Right kidney (tissue), 1 donor: ENCODE measurements at regions not wholly inside any gene's neighbourhood (a gene's known extent, or its start where the extent isn't known, plus 50 kb on each side); places are given as distances from the start of the nearest gene placed in this dataset.

Experiments used
- DNase-seq: peaks from one replicate; pipeline ENCODE4 v3.0.0-alpha.2; 2016

GRCh38 chr6:141451181-141451510 lies 681.6 kb upstream of the GJE1 start:
- DNase-seq: no peak

- no peak for DNase-seq
These were observed 686.6 kb upstream of the GJE1 start for GRCh38 chr6:141445928-141446628.

- no peak for DNase-seq
These were observed 688.9 kb upstream of the GJE1 start for GRCh38 chr6:141443668-141444289.

- no peak for DNase-seq
These were observed 689.7 kb upstream of the GJE1 start for GRCh38 chr6:141443032-141443431.

- DNase-seq: no peak
These were observed 693.2 kb upstream of the GJE1 start for GRCh38 chr6:141439513-141439912.

GRCh38 chr6:141437685-141438084 lies 695.0 kb upstream of the GJE1 start:
- no peak for DNase-seq

GRCh38 chr6:141437011-141437410 lies 695.7 kb upstream of the GJE1 start:
- no peak for DNase-seq

- DNase-seq: no peak
These were observed 706.2 kb upstream of the GJE1 start for GRCh38 chr6:141426400-141426980.

GRCh38 chr6:141421378-141421777 lies 711.3 kb upstream of the GJE1 start:
- DNase-seq: no peak

GRCh38 chr6:141418076-141418475 lies 714.6 kb upstream of the GJE1 start:
- no peak for DNase-seq

GRCh38 chr6:141415896-141416295 lies 716.8 kb upstream of the GJE1 start:
- DNase-seq: no peak

- DNase-seq: no peak
These were observed 719.5 kb upstream of the GJE1 start for GRCh38 chr6:141413196-141413595.

- no peak for DNase-seq
These were observed 726.0 kb upstream of the GJE1 start for GRCh38 chr6:141406761-141407160.

- DNase-seq: no peak
These were observed 728.9 kb upstream of the GJE1 start for GRCh38 chr6:141403827-141404226.

- no peak for DNase-seq
These were observed 729.6 kb upstream of the GJE1 start for GRCh38 chr6:141403103-141403502.

- DNase-seq: no peak
These were observed 730.2 kb upstream of the GJE1 start for GRCh38 chr6:141402489-141402888.

GRCh38 chr6:141401851-141402250 lies 730.9 kb upstream of the GJE1 start:
- DNase-seq: no peak

GRCh38 chr6:141401168-141401567 lies 731.6 kb upstream of the GJE1 start:
- DNase-seq: no peak

GRCh38 chr6:141398949-141399348 lies 733.8 kb upstream of the GJE1 start:
- no peak for DNase-seq

GRCh38 chr6:141395443-141396008 lies 737.2 kb upstream of the GJE1 start:
- DNase-seq: no peak

- DNase-seq: no peak
These were observed 738.1 kb upstream of the GJE1 start for GRCh38 chr6:141394565-141395051.

GRCh38 chr6:141394125-141394536 lies 738.6 kb upstream of the GJE1 start:
- no peak for DNase-seq

- no peak for DNase-seq
These were observed 739.2 kb upstream of the GJE1 start for GRCh38 chr6:141393405-141394124.
